ENCODE measurements at regions not wholly inside any gene's neighbourhood (a gene's known extent, or its start where the extent isn't known, plus 50 kb on each side); places are given as distances from the start of the nearest gene placed in this dataset.

- TF ChIP-seq ZNF639 (tag by site-specific recombination; IDR thresholded peaks at IDR 0.05) (no peak), ZBTB49 (tag by site-specific recombination; IDR thresholded peaks at IDR 0.05; ENCODE audit: low read depth) (no peak), GLI4 (tag by site-specific recombination; IDR thresholded peaks at IDR 0.05) (no peak), SP3 (tag by site-specific recombination; IDR thresholded peaks at IDR 0.05) (no peak), ZNF155 (tag by site-specific recombination; IDR thresholded peaks at IDR 0.05) (no peak), ZNF423 (tag by site-specific recombination; IDR thresholded peaks at IDR 0.05) (no peak), CTCF (tag by site-specific recombination; IDR thresholded peaks at IDR 0.05) (no peak), PBX3 (CRISPR knock-in tag; IDR thresholded peaks at IDR 0.05) (no peak), ZNF701 (tag by site-specific recombination; IDR thresholded peaks at IDR 0.05) (no peak), ZNF398 (tag by site-specific recombination; IDR thresholded peaks at IDR 0.05) (no peak), HOXA7 (CRISPR knock-in tag; IDR thresholded peaks at IDR 0.05; ENCODE audit: borderline replicate concordance) (no peak), SP2 (tag by site-specific recombination; IDR thresholded peaks at IDR 0.05) (no peak), REST (tag by site-specific recombination; IDR thresholded peaks at IDR 0.05) (no peak)
Observed at GRCh38 chr4:128527946-128528576, 240.4 kb upstream of the PGRMC2 start.

All from HEK293 (cell line).